GM12878 (cell line): ENCODE measurements at regions not wholly inside any gene's neighbourhood (a gene's known extent, or its start where the extent isn't known, plus 50 kb on each side); places are given as distances from the start of the nearest gene placed in this dataset.

ENCODE experiments used
- ATAC-seq: fragments of 200-7000 bp; cut with Tn5 transposase; 3 replicates; pipeline ENCODE4 v1.9.1; 2020; ENCODE audit warnings: mild to moderate bottlenecking, moderate library complexity
- BruUV-seq: library from RNA; stranded (reverse); fragments of 400-500 nt; replicated peaks from 2 replicates; lab custom pipeline; 2021; lab: Mats Ljungman, UMichigan
- CTCF ChIA-PET: fragments of 300-600 bp; sonication (Branson Sonifier 250); formaldehyde crosslinking; extraction: SDS; loops from one replicate; lab custom pipeline; 2021; ENCODE audit warnings: inconsistent platforms; lab: Yijun Ruan, JAX
- POLR2A ChIA-PET: fragments of 350-600 bp; formaldehyde crosslinking; extraction: SDS; loops from one replicate; lab custom pipeline; 2021; ENCODE audit warnings: inconsistent platforms; lab: Charles Lee
- RAD21 ChIA-PET: fragments of 300-600 bp; sonication (Branson Sonifier 250); formaldehyde crosslinking; loops from one replicate; lab custom pipeline; 2023; ENCODE audit warnings: antibody characterized with exemption; ENCODE audit not compliant: unreplicated experiment; lab: Charles Lee
- SMC1A ChIA-PET: fragments of 300-600 bp; sonication (Branson Sonifier 250); formaldehyde crosslinking; loops from one replicate; lab custom pipeline; 2023; ENCODE audit not compliant: unreplicated experiment, uncharacterized antibody; lab: Charles Lee
- DNase-seq: peaks from one replicate; pipeline ENCODE4 v3.0.0-alpha.2; 2011; ENCODE audit warnings: low read depth, low spot score
- FAIRE-seq: peaks from 3 replicates; lab custom pipeline; 2011; peaks lifted over from hg19 to GRCh38; lab: Jason Lieb, UNC
- H2AFZ ChIP-seq: 2 replicates; pipeline ENCODE4 v1.6.0; 2011; ENCODE audit warnings: low read depth, low read length, control low read depth; ENCODE audit not compliant: control insufficient read depth
- H3K27ac ChIP-seq: 2 replicates; pipeline ENCODE4 v1.5.1; 2011; ENCODE audit warnings: control low read depth; ENCODE audit not compliant: control insufficient read depth, insufficient read depth
- H3K27me3 ChIP-seq, 2 experiments: replicated peaks in 1 of 2; 2 replicates each; pipeline versions ENCODE4 v1.6.0 to v1.6.1; 2011; ENCODE audit warnings: low read length in 1 of 2; ENCODE audit not compliant: control insufficient read depth in 2 of 2, insufficient read depth in 2 of 2
- H3K36me3 ChIP-seq, 2 experiments: 2 replicates each; pipeline ENCODE4 v1.5.1; 2011; ENCODE audit warnings: low read length in 1 of 2; ENCODE audit not compliant: control insufficient read depth in 2 of 2, insufficient read depth in 2 of 2
- H3K4me1 ChIP-seq: 2 replicates; pipeline ENCODE4 v1.6.1; 2011; ENCODE audit warnings: mild to moderate bottlenecking, low read length, moderate library complexity, mixed read lengths; ENCODE audit not compliant: control insufficient read depth, insufficient read depth
- H3K4me2 ChIP-seq: 2 replicates; pipeline ENCODE4 v1.6.0; 2011; ENCODE audit warnings: control low read depth; ENCODE audit not compliant: control insufficient read depth, insufficient read depth
- H3K4me3 ChIP-seq: fragments of 200-600 bp; sonication (generic); 2 replicates; pipeline ENCODE4 v1.5.1; 2016
- H3K79me2 ChIP-seq: 2 replicates; pipeline ENCODE4 v1.6.0; 2011; ENCODE audit warnings: low read length; ENCODE audit not compliant: control insufficient read depth, insufficient read depth
- H3K9ac ChIP-seq: 2 replicates; pipeline ENCODE4 v1.8.0; 2011; ENCODE audit warnings: low read length, control low read depth, mixed read lengths; ENCODE audit not compliant: control insufficient read depth, insufficient read depth
- H3K9me3 ChIP-seq: replicated peaks from 3 replicates; pipeline ENCODE4 v1.5.1; 2011; ENCODE audit warnings: mild to moderate bottlenecking, low read length; ENCODE audit not compliant: control insufficient read depth, insufficient read depth
- H4K20me1 ChIP-seq: 2 replicates; pipeline ENCODE4 v1.6.0; 2011; ENCODE audit not compliant: control insufficient read depth, insufficient read depth
- BCL11A ChIP-seq: IDR thresholded peaks from 2 replicates; pipeline ENCODE4 v1.6.1; 2011; ENCODE audit warnings: low read depth, low read length
- DPF2 ChIP-seq: fragments of 450-650 bp; IDR thresholded peaks from 2 replicates; pipeline ENCODE4 v1.6.1; 2017; ENCODE audit warnings: mild to moderate bottlenecking
- E4F1 ChIP-seq: fragments of 450-650 bp; IDR thresholded peaks from 2 replicates; pipeline ENCODE4 v1.6.1; 2018; ENCODE audit warnings: borderline replicate concordance, mild to moderate bottlenecking; ENCODE audit not compliant: partially characterized antibody
- ETV6 ChIP-seq, 2 experiments: fragments of 450-650 bp in 1 of 2; IDR thresholded peaks in 1 of 2; conservative IDR thresholded peaks in 1 of 2; 2 replicates each; pipeline ENCODE4 v1.6.1; 2014; ENCODE audit warnings: antibody characterized with exemption in 1 of 2, borderline replicate concordance in 1 of 2, low read depth in 1 of 2, mild to moderate bottlenecking in 1 of 2, moderate library complexity in 1 of 2
- HCFC1 ChIP-seq: fragments of 150-350 bp; IDR thresholded peaks from 2 replicates; pipeline ENCODE4 v1.6.1; 2014; ENCODE audit warnings: low read length
- KDM1A ChIP-seq: fragments of 200-600 bp; sonication (generic); IDR thresholded peaks from 2 replicates; pipeline ENCODE4 v1.6.1; 2016; ENCODE audit warnings: borderline replicate concordance
- LARP7 ChIP-seq: fragments of 450-650 bp; IDR thresholded peaks from 2 replicates; pipeline ENCODE4 v1.6.1; 2017; ENCODE audit warnings: mild to moderate bottlenecking
- MTA3 ChIP-seq: IDR thresholded peaks from 2 replicates; pipeline ENCODE4 v1.6.1; 2012; ENCODE audit warnings: low read length, inconsistent platforms, borderline replicate concordance
- NFYB ChIP-seq: IDR thresholded peaks from 2 replicates; pipeline ENCODE4 v1.6.1; 2011; ENCODE audit warnings: low read depth, mild to moderate bottlenecking, low read length, improper control_type of control experiment, moderate library complexity; ENCODE audit not compliant: insufficient read depth
- NR2C2 ChIP-seq: IDR thresholded peaks from 2 replicates; pipeline ENCODE4 v1.6.1; 2011; ENCODE audit warnings: borderline replicate concordance, low read depth; ENCODE audit not compliant: control insufficient read depth, insufficient read length
- PKNOX1 ChIP-seq: fragments of 450-650 bp; IDR thresholded peaks from 2 replicates; pipeline ENCODE4 v1.6.1; 2016; ENCODE audit warnings: mild to moderate bottlenecking
- POU2F2 ChIP-seq: IDR thresholded peaks from 3 replicates; pipeline ENCODE4 v1.6.1; 2011; ENCODE audit warnings: low read depth, mild to moderate bottlenecking, low read length, borderline replicate concordance
- RAD21 ChIP-seq: IDR thresholded peaks from 2 replicates; pipeline ENCODE4 v1.6.1; 2011; ENCODE audit warnings: mild to moderate bottlenecking, low read depth, low read length, moderate library complexity; ENCODE audit not compliant: insufficient read depth
- SMARCA5 ChIP-seq: fragments of 450-650 bp; IDR thresholded peaks from 2 replicates; pipeline ENCODE4 v1.6.1; 2017; ENCODE audit warnings: mild to moderate bottlenecking
- TAF1 ChIP-seq: IDR thresholded peaks from 2 replicates; pipeline ENCODE4 v1.6.1; 2011; ENCODE audit warnings: mild to moderate bottlenecking, low read depth, low read length, borderline replicate concordance
- ZBED1 ChIP-seq: IDR thresholded peaks from 2 replicates; pipeline ENCODE4 v1.6.1; 2016; ENCODE audit warnings: borderline replicate concordance
- ZBTB11 ChIP-seq: fragments of 450-650 bp; formaldehyde crosslinking; IDR thresholded peaks from 2 replicates; pipeline ENCODE4 v1.5.0; 2022; ENCODE audit warnings: mild to moderate bottlenecking, missing genetic modification characterization
- ZNF217 ChIP-seq: fragments of 450-650 bp; IDR thresholded peaks from 2 replicates; pipeline ENCODE4 v1.6.1; 2017; ENCODE audit warnings: antibody characterized with exemption, mild to moderate bottlenecking
- ZNF384 ChIP-seq: IDR thresholded peaks from 2 replicates; pipeline ENCODE4 v1.6.1; 2012; ENCODE audit warnings: low read depth, mild to moderate bottlenecking, low read length, improper control_type of control experiment, borderline replicate concordance
- WGBS: methylation state at CpG from one replicate; pipeline ENCODE4 v1.1.6; 2016; ENCODE audit warnings: low lambda C conversion rate; ENCODE audit not compliant: insufficient replicate concordance, insufficient coverage; ENCODE audit errors: missing lambda C conversion rate; 5-methylcytosine and 5-hydroxymethylcytosine counted together
- in situ Hi-C: fragments of 300-500 bp; cut with MboI; formaldehyde crosslinking; loops from 9 replicates; pipeline ENCODE4 v1.14.3; 2018; ENCODE audit warnings: mixed read lengths
- intact Hi-C: fragments of 100-400 bp; cut with micrococcal nuclease; formaldehyde crosslinking; loops from one replicate; pipeline ENCODE4 v1.14.2; 2022; ENCODE audit not compliant: unreplicated experiment

- no TSS peak for BruUV-seq
- Histone ChIP-seq H3K9me3 (no peaks in the 10 kb centered on the region), H3K27ac (no peak overlapping the region), H3K9ac (no peak overlapping the region), H3K27me3 (no peaks in the 10 kb centered on the region; a peak in 1 of 4 replicates), H3K36me3 (no peaks in the 10 kb centered on the region), H2AFZ (no peak overlapping the region), H3K4me1 (no peaks in the 10 kb centered on the region), H3K79me2 (no peaks in the 10 kb centered on the region), H3K4me2 (no peak overlapping the region), H3K4me3 (no peak overlapping the region), H4K20me1 (no peaks in the 10 kb centered on the region)
- DNase-seq: no peak
- intact Hi-C loops: loop anchor here (10.0 kb wide), 1 partner anchor 239 kb away; no protein-coding TSS in a partner anchor
- ChIA-PET SMC1A (interaction anchor here (0.5 to 1.5 kb wide), 7 partner anchors 9 to 268 kb away, joined by 3 to 7 read pairs (median 3); no protein-coding TSS in a partner anchor), RAD21 (interaction anchor here (0.9 kb wide), 1 partner anchor 14 kb away, joined by 3 read pairs; no protein-coding TSS in a partner anchor), POLR2A (interaction anchor here (0.6 to 0.9 kb wide), 2 partner anchors 26 to 802 kb away, joined by 3 read pairs; no protein-coding TSS in a partner anchor), CTCF (interaction anchor here (0.5 to 4.6 kb wide), 11 partner anchors 10 to 506 kb away, joined by 3 to 35 read pairs (median 3); no protein-coding TSS in a partner anchor)
- FAIRE-seq: no peak
- ATAC-seq: no peak
- 0% methylated on average over 1 of the region's 1 CpG for WGBS
- TF ChIP-seq ETV6 (conservative IDR thresholded peaks at IDR 0.05 in 1 of 2, IDR thresholded peaks at IDR 0.05 in 1 of 2; ENCODE audit: borderline replicate concordance in 1 of 2, low read depth in 1 of 2) (no peak), NFYB (no peak), LARP7 (no peak), ZBED1 (no peak), ZNF384 (no peak), TAF1 (no peak), ZBTB11 (CRISPR knock-in tag) (no peak), PKNOX1 (no peak), SMARCA5 (no peak), RAD21 (no peak), POU2F2 (no peak), DPF2 (no peak), BCL11A (no peak), NR2C2 (no peak), KDM1A (no peak), E4F1 (no peak), HCFC1 (no peak), MTA3 (no peak), ZNF217 (no peak)
- in situ Hi-C loops: loop anchor here (10.0 kb wide), 1 partner anchor 1529 kb away; no protein-coding TSS in a partner anchor
These were observed 202.7 kb downstream of the GBA3 start for GRCh38 chr4:22895482-22895881.
